Stimulated activated naive CD4-positive, alpha-beta T cell (primary cell): ENCODE measurements at regions not wholly inside any gene's neighbourhood (a gene's known extent, or its start where the extent isn't known, plus 50 kb on each side); places are given as distances from the start of the nearest gene placed in this dataset.

ENCODE experiments used
- DNase-seq, 6 experiments: peaks; one replicate each; lab custom pipeline; 2025; lab: John Stamatoyannopoulos, UW

DNA sequence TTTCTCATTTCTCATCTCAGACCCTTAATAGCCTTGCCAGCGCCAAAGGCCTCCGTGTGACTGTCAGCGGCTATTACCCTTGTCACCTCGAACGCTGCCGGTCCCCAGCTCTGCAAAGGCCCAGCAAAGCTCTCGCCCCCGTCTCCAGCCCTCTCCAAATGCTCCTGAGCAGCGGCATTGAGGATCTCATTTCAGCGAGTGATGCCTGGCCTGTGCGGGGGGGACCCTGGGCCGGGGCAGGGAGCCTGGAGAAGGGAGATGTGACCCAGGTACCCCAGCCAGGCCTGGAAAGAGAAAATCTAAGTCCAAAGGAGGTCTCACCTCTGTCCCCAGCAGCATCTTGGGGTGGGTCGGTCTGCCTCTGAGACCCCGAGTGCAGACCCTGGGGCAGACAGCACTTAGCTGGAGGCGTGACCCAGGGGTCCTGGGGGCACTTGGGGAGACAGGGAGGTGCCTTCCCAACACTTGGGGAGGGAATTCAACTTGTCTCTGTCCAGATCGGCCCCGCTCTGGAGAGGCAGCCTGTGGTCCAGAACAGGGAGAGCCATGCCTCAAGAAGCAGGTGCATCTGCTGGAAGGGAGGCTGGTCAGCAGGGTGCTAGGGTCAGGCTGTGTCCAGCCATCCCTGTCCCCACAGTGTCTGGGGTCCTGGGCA is 521.3 kb downstream of the TBC1D22A start:
- DNase-seq, result no peak

DNA sequence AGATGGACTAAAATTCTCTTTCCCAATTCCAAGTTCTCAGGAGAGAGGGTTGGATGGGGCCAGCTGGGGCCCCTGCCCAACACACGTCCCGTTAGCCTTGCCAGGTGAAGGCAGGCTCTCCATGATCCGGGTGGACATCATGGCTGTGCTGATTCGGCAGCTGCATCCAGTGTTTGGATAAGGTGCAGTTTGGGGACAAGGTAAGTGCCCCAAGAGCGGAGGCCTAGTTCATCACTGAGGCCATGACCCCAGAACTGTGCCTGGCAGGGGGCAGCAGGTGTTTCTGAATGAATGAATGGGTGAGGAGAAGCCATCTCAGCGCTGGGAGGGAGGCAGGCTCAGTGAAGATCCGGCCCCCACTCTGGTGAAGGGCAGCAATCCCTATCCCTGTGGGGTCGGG is 520.4 kb downstream of the TBC1D22A start:
- no peak for DNase-seq

DNA sequence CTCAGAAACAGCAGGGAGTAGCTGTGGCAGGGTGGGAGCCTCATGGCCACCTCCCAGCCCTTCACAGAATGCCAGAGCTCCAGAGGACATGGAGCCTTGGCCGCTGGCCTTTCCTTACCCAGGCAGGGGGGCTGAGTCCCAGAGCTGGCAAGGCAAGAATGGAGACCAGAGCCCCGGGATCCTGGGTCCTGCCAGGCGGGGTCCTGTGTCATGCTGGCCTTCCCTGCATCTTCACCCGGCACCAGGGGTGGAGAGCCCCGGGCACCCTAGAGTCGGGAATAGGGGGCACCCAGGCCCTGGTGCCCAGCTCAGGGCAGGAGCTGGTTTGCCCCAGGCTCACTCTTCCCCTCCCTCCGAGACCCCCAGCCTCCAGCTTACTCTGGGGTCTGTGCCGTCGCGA is 519.9 kb downstream of the TBC1D22A start:
- no peak for DNase-seq

DNA sequence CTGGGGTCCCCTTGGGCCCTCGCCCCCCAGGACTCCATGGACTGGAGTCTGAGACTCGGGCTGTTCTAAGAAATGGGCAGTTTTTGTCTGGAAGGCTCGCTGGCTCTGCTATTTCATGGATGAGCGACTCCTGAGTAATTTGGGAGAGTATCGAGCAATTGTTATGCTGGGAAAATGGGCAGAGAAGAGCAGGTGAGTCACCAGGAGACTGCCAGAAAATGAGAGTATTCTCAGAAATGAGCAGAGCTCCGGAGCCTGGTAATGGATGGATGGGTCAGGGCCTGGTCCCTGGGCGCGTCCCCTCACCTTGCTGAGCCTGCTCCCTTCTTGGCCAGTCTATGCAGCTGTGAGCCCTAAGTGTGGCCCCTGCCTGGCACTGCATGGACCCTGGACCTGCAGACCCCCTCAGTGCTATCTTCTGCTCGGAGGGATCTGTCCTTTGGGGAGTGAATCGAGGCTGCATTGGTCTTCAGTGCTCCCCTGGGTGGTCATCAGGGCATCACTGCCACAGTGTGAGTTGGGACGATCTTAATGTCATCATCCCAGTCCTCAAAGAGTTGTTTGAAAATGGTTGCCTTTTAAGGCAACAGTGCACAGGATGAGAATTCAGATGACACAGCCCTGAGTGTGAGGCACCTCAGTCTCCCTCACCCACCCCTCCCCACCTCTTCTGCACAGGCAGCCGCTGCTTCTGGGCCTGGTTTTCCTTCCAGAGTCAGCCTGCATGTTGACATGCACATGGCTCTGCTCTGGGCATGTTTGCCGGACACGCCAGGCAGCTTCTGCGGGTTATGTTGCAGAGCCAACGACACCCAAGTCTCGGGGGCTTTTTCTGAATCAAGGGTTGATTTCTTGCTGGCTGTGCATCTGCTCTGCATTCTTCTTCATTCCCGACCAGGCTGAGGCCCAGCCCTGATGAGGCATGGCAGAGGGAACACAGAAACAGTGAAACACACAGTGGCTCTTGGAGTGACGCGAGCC is 519.0 kb downstream of the TBC1D22A start:
- DNase-seq, result no peak

DNA sequence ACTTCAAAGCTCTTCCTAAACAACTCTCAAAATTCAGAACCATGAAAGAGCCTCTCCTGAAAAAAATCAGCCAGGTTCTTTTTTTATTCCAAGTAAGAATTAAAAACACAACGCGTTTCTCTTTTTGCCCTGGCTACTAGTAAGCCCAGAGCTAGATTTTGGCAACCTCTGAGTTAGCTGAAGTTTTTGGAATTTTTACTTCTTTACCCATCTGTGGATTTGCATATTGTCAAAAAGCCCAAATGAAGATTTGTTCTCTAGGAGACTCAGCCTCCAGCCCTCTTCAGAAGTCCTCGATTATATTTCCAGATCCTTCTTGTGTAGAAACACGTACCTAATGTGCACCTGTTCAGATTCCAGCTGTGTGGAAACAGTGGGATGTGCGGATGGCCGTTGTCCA is 517.9 kb downstream of the TBC1D22A start:
- DNase-seq, result no peak

DNA sequence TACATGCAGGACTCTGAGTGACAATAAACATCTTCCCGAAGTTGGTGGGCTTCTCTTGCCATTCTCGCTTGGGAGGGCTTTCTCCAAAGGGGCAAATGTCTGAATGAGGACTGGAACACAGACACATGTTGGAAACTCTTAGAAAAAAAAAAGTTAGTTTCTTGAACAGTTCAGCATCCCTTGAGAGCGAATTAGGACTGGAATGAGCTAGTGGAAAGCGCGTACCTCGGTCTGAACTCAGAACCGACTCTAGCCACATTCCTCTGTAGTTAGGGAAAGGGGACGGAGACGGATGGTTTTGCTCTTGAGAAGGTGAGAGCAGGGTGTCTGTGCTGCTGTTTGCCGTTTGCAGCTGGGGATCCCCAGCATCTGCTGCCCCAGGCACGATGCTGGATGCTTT is 517.3 kb downstream of the TBC1D22A start:
- DNase-seq, result no peak

DNA sequence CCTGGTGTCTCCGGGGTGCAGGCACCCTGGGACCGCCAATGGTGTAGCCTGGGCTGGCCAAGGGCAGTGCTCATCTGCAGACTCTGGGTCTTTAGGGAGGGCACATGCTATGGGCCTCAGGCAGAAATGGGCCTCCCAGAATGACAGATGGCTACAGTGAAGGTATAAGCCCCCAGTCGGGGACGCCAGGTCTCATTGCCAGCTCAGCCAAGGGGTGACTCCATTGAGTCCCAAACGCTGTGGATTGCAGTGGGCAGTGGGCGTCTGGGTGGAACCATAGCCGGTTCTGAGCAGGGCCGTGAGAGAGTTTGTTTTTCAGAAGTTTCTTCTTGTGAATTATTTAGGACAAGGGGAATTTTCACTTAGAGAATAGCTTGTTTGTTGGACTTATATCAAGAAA is 516.9 kb downstream of the TBC1D22A start:
- DNase-seq, result no peak

DNA sequence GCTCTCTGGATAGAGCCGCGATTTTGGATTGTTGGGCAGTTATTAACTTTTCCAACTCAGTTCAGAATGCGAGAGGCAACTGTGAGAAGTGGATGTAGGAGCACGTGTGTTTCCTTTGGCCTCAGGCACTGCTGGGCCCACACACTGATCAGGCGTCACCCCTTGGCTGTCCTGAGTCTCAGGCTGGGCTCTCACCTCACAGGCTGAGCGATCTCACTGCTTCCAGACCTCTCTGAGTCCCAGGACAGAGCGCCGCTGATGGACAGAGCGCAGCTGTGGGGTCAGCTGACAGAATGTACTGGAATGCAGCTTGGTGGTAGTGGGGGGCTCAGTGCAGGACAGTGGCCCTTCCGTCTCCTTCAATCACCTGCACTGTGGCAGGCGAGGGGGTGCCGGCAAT is 516.2 kb downstream of the TBC1D22A start:
- no peak for DNase-seq

DNA sequence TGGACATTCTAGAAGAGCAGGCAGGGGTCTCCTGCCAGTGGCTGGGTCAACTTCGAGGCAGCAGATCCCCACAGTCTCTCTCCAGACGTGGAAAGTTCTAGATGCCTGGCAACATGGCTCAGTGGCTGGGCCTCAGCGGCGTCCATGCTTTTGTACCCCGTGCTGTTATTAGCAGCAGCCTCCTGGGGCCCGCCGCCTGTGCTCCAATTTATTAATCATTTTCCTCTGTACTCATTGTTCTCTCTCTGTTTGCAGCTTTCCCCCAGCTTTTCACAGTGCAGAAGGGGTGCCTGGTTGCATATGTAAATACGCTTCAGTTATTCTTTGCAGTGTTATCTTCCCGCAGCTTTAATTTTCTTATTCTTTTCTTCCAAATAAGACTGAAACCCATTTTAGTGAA is 515.1 kb downstream of the TBC1D22A start:
- no peak for DNase-seq

DNA sequence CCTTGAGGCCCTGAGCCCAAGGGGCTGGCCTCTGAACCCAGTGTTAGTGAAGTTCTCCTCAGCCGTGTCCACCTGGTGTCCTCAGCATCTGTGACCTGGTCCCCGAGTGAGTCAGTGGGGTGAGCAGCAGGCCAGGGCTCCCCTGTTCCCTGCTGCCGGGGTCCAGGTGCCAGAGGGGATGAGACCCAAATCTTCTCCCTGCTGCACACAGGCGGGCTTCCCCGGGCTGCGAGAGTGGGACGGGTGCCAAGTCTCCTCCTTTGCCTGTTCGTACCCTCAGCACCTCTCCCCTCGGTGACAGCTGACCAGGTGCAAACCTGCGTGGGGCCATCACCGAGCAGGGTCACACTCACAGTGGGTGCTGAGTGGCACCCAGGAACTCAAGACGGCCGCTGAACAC is 514.5 kb downstream of the TBC1D22A start:
- no peak for DNase-seq

DNA sequence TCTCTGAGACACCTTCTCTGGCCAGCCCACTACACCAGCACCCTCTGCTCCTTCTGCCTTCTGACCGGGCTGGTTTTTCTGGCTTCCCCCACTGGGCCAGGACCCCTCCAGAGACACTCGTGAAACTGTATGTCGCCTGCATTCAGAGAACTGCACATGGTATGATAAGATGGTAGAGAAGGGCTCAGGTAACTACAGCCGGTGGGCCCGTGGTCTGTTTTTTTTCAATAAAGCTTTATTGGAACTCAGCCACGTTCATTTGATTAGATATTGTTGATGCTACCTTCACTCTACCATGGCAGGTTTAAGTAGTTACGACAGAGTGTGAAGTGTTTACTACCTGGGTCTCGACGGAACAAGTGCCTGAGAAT is 514.0 kb downstream of the TBC1D22A start:
- DNase-seq, result no peak

DNA sequence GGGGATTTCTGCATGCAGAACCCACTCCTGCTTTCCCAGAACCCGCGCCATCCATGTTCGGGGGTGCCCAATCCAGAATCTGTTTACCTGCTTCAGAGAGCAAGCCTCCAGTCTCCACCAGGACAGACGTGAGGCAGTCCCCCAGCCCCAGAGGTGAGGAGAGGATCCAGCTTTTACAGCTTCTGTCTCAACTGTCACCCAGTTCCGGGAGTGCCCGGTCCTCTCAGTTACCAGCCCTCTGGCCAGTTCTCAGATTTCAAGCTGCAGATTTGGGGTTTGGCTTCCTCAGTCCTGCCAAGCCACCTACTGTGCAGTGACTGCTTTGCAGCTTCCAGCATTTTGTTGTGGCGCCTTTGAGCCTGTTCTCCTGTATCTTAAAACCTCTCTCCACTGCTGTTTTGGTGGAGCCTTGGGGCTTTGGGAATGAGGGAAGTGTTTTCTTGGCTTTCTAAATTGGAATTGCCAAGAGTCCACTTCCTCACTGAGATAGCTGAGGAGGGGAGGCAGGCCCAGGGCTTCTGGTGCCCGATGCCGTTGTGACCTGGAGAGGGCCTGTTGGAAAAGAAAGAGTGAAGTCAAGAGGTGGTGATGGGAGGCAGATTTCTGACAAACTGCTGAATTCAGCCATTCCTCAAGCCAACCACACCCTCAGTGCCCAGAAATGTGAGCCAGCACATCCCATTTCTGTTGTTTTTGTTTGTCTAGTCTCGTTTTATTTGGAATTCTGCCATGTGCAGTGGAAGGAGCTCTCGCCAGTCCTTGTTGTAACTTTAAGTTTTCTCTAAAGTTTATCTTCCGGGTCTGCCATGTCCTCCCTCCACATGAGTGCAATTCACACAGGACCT is 513.4 kb downstream of the TBC1D22A start:
- DNase-seq, result no peak

DNA sequence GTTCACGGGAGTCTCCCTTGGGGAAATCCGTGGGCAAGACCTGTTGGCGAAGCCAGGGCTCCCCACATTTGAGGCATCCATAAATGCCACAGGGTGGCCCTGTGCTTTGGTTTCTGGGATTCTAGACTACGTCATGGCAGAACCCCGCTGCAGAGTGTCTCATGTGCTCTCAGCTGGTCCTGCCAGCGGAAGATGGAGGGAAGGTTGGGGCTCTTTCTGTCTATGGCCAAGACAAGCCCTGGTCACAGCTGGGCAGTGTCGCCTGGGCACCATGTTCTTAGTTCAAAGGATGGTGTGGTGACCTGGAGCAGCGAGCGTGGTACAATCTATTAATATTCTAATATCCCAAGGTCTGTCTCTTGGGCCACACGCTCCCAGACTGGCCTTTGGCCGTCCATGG is 511.7 kb downstream of the TBC1D22A start:
- no peak for DNase-seq

DNA sequence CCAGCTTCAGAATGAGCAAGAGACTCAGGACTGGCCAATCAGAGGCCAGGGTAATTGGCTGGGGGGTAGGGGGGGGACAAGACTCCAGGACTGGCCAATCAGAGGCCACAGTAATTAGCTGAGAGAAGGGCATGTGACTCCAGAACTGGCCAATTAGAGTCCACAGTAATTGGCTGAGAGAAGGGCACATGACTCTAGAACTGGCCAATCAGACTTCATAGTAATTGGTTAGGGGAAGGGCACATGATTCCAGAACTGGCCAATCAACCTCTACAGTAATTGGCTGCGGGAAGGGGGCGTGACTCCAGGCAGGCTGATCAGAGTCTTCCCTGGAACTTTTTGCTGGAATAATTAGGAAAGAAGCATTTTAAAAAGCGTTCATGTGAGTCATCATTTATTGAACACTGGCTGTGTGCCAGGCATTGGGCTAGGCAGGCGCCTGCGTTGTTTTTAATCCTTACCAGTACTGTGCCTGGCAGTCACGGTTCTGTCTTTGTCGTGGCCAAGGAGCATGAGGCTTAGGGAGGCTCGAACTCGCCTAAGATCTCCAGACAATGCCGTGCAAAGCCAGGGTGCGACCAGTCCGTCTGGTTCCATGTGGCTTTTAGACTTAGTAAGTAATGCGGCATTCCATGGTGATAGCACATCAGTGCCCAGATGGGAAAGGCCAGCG is 508.1 kb downstream of the TBC1D22A start:
- DNase-seq, result no peak

DNA sequence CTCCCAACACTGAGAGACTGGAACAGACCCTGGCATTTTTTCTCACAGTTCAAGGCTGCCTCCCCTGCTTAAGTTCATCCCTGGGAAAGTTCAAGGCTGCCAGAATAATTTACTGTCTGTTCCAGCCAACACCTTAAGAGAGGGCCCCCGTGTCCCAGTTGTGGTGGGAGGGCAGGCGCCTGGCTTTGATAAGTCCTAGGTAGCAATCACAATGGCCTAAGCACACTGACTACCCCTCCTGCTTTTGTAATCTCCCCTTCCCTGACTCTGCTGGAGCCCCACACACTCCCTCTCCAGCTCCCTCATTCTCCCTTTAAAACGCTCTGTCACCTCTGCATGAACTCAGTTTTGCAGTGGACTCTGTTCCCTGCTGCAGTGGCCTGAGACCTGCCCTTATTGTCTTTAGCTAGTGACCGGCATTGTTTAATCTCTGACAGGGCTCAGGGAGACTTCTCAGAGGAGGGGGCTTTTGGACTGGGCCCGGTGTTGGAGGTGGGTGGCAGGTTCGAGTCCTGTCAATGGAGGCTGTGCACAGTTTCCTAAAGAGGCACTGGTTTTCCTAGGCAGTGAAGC is 507.2 kb downstream of the TBC1D22A start:
- DNase-seq, result no peak

DNA sequence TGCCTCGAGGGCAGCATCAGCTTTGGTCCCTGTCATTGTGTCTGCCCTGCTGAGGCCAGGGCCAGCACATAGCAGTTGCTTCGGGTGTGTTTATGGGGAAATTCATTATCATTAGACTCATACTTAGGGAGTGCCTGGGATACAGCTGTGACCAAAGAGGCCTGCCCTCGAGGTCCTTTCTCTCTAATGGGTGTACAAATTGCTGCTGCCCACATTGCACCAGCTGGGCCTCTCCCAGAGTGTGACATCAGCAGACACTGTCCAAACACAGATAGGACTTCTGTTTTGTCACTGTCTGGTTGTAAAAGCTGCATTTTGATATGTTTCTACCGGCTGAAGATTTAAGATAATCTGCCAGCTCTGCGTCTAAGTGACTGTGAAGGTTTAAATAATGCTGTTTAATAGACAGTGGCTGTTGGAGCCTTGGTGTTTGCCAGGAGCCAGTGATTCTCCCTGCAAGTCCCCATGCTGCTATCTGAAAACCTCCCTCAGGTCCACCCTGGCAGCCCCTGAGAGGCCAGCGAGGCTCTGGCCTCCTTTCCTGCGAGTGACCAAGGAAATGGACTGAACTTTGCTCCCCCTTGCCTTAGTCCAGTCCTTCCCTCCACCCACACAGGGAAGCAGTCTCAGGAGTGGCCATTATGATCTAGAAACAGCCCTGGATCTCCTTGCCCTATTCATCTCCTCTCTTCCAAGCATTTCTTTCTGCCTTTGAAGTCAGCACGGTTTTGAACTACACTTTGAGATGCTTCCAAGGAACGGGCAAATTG is 505.2 kb downstream of the TBC1D22A start:
- no peak for DNase-seq

DNA sequence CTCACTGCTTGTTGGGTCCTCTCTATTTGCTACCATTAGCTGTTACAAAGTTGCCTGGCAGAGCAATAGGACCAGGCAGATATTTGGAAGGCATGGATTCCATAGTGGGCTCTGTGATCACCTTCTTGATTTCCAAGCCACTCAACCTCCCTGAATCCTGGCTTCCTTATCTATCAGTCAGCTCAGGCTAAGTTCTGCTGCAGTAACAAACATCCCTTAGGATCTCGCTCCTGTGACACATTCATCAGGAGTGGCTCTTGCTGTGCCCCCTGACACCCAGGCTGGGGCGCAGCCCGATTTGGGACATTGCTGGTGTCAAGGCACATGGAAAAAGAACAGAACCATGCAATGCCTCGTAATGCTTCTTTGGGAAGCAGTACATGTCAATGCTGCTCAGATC is 503.9 kb downstream of the TBC1D22A start:
- no peak for DNase-seq

DNA sequence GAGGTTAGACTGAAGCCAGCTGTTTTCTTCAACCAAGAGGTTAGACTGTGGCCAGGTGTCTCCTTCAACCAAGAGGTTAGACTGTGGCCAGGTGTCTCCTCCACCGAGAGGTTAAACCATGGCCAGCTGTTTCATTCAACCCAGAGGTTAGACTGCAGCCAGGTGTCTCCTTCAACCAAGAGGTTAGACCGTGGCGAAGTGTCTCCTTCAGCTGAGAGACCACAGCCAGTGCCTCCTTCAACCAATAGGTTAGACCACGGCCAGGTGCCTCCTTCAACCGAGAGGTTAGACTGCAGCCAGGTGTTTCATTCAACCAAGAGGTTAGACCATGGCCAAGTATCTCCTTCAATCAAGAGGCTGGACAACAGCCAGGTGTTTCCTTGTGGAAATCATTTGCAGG is 498.1 kb downstream of the TBC1D22A start:
- no peak for DNase-seq

DNA sequence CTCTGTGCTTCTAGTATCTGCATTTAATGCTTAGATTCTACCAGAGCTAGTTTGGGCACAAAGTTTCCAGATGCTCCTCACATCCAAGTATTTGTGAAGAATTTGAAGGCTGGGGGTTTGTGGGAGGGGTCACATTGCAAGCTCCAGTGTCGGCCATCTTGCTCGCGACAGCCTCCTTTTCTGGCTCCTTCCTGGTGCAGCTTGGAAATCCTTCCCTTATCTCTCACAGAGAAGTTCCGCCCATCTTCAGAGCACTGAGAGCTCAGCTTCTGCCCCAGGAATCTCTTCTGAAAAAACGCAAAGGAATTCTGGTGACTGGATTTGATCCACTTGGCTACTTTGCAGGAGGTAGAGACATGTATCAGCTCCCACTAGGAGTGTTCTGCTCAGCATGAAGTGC is 497.5 kb downstream of the TBC1D22A start:
- DNase-seq, result no peak

DNA sequence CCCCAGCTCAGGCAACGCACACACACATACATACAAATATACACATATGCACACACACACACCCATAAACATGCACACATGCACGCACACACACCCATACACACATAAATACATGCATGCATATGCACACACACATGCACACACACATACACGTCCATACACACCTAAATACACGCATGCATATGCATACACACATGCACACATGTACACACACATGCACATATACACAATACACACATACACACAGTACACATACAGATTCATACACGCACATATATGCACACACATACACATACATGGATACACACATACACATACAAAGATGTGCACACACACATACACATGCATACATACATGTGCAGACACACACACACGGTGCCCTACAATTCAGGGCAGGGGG is 496.6 kb downstream of the TBC1D22A start:
- no peak for DNase-seq

DNA sequence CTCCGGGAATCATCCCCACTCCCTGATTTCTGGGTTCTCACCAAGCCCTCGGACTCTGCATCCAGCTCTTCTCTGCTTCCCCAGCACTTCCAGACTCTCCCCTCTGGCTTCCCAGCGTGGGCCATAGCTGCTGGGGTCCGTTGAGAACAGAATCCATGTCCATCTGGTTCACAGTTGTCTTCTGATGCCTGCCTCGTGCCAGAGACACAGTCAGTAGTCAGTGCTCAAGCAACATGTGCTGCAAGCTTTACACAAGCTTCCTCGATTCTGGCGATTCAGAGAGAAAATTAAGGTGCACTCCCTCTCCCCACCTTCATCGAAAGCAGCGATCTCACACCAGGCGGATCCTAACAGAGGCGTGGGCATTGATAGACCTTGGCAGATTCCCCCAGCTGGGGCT is 495.5 kb downstream of the TBC1D22A start:
- DNase-seq, result no peak
